Smooth muscle cell (in vitro differentiated cells): ENCODE measurements at regions not wholly inside any gene's neighbourhood (a gene's known extent, or its start where the extent isn't known, plus 50 kb on each side); places are given as distances from the start of the nearest gene placed in this dataset.

Experiments
- DNase-seq: peaks from one replicate; lab custom pipeline; 2025; ENCODE audit not compliant: unreplicated experiment; lab: John Stamatoyannopoulos, UW
- H2AFZ ChIP-seq: fragments of 200-600 bp; sonication (generic); 2 replicates; pipeline ENCODE4 v1.6.0; 2016; ENCODE audit warnings: antibody characterized with exemption, low read depth, mild to moderate bottlenecking
- H3F3A ChIP-seq: fragments of 200-600 bp; sonication (generic); 2 replicates; pipeline ENCODE4 v1.6.0; 2017; ENCODE audit warnings: antibody characterized with exemption, low read depth
- H3K27ac ChIP-seq: fragments of 200-600 bp; sonication (generic); 2 replicates; pipeline ENCODE4 v1.5.1; 2016; ENCODE audit warnings: low read depth, mild to moderate bottlenecking
- H3K27me3 ChIP-seq: fragments of 200-600 bp; sonication (generic); 2 replicates; pipeline ENCODE4 v1.6.1; 2016; ENCODE audit warnings: low read depth, mild to moderate bottlenecking
- H3K36me3 ChIP-seq: fragments of 200-600 bp; sonication (generic); 2 replicates; pipeline ENCODE4 v1.5.1; 2016; ENCODE audit warnings: low read depth
- H3K4me1 ChIP-seq: fragments of 200-600 bp; sonication (generic); 2 replicates; pipeline ENCODE4 v1.5.1; 2016; ENCODE audit warnings: low read depth
- H3K4me2 ChIP-seq: fragments of 200-600 bp; sonication (generic); 2 replicates; pipeline ENCODE4 v1.6.0; 2016; ENCODE audit warnings: mild to moderate bottlenecking
- H3K4me3 ChIP-seq: fragments of 200-600 bp; sonication (generic); 2 replicates; pipeline ENCODE4 v1.5.1; 2016; ENCODE audit warnings: mild to moderate bottlenecking
- H3K79me2 ChIP-seq: fragments of 200-600 bp; sonication (generic); 2 replicates; pipeline ENCODE4 v1.6.0; 2016; ENCODE audit warnings: low read depth, mild to moderate bottlenecking
- H3K9ac ChIP-seq: fragments of 200-600 bp; sonication (generic); 2 replicates; pipeline ENCODE4 v1.6.0; 2016; ENCODE audit warnings: low read depth
- H3K9me3 ChIP-seq: fragments of 200-600 bp; sonication (generic); replicated peaks from 2 replicates; pipeline ENCODE4 v1.5.1; 2016; ENCODE audit warnings: low read depth
- H4K20me1 ChIP-seq: fragments of 200-600 bp; sonication (generic); 2 replicates; pipeline ENCODE4 v1.6.0; 2016; ENCODE audit warnings: low read depth
- CTCF ChIP-seq: fragments of 200-600 bp; sonication (generic); IDR thresholded peaks from 2 replicates; pipeline ENCODE4 v1.5.1; 2017; ENCODE audit warnings: borderline replicate concordance, mild to moderate bottlenecking, antibody characterized with exemption; ENCODE audit not compliant: insufficient read depth, poor library complexity, severe bottlenecking
- WGBS: methylation state at CpG from one replicate; pipeline ENCODE4 v1.1.7; 2016; ENCODE audit warnings: low lambda C conversion rate; 5-methylcytosine and 5-hydroxymethylcytosine counted together

DNA sequence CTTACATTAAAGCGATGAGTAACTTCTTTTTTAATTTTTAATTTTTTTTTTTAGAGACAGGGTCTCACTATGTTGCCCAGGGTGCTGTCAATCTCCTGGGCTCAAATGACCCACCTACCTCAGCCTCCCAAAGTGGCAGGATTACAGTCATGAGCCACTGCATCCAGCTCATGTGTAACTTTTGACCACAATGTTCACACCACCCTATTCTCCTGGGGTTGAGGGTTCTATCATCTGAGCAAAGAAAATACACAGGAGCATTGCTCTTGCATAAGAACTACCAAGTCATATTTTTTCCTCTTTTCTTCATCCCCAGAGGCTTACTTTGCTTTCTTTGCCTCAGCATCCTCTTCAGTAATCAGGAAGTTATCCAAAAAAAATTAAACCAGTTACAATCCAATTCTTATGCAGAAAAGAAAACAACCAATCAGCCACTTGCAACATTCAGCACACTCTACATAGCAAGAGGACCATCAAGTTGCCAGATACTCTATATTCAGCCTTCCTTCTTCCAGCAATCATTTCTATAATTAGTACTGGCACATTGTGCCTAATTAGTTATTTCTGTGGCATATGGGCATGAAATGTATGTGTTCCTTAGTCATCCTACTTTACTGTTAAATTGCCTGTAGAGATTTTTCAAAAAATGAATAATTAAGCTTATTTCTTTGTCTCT lies 345.6 kb downstream of the AKAIN1 start:
- no peak for DNase-seq

DNA sequence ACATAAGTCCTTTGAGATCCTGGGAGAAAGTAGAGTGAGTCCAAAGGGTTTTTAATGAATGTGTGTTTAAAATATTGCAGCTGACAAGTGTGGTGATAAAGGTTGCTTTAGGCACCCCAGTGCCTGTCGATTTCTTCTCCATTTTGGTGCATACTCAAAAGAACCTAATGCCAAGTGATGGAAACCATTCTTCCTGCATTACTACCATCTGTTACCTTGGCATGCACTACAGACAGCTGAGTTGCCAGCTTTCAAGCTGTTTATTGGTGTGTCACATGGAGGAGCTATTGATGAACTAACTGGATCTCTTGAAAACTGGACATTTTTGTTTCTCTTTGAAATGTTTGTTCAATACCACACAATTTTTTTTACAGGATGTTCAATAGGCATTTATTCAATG lies 350.0 kb downstream of the AKAIN1 start:
- Histone ChIP-seq H2AFZ (no peak overlapping the region), H3K36me3 (no peaks in the 10 kb centered on the region), H3K79me2 (no peaks in the 10 kb centered on the region), H3K4me3 (no peak overlapping the region), H3K4me2 (no peak overlapping the region), H3K27me3 (no peaks in the 10 kb centered on the region), H3K27ac (no peak overlapping the region), H4K20me1 (no peaks in the 10 kb centered on the region), H3F3A (no peaks in the 10 kb centered on the region), H3K4me1 (no peaks in the 10 kb centered on the region), H3K9me3 (no peaks in the 10 kb centered on the region), H3K9ac (no peak overlapping the region)
- DNase-seq = no peak
- 95% methylated on average over 1 of the region's 1 CpG for WGBS
- no peak for TF ChIP-seq CTCF

More for the DNA sequence above, 345.6 kb downstream of the AKAIN1 start:
- Histone ChIP-seq H2AFZ (no peak overlapping the region), H4K20me1 (no peaks in the 10 kb centered on the region), H3K27me3 (no peaks in the 10 kb centered on the region), H3K9ac (no peak overlapping the region), H3K36me3 (no peaks in the 10 kb centered on the region), H3F3A (no peaks in the 10 kb centered on the region), H3K27ac (no peak overlapping the region), H3K9me3 (no peaks in the 10 kb centered on the region), H3K4me3 (no peak overlapping the region), H3K4me2 (no peak overlapping the region), H3K79me2 (no peaks in the 10 kb centered on the region), H3K4me1 (no peaks in the 10 kb centered on the region)
- WGBS = 92% methylated on average over 1 of the region's 1 CpG
- no peak for TF ChIP-seq CTCF

- Histone ChIP-seq H3F3A (no peaks in the 10 kb centered on the region), H3K9me3 (no peaks in the 10 kb centered on the region), H3K27ac (no peak overlapping the region), H4K20me1 (no peaks in the 10 kb centered on the region), H3K36me3 (no peaks in the 10 kb centered on the region), H3K79me2 (no peaks in the 10 kb centered on the region), H3K9ac (no peak overlapping the region), H3K4me3 (no peak overlapping the region), H3K4me1 (no peaks in the 10 kb centered on the region), H2AFZ (no peak overlapping the region), H3K4me2 (no peak overlapping the region), H3K27me3 (no peaks in the 10 kb centered on the region)
- no peak for DNase-seq
- WGBS = 70% methylated on average over 3 of the region's 3 CpGs
- no peak for TF ChIP-seq CTCF
Observed at GRCh38 chr18:4844320-4844719, 352.7 kb downstream of the AKAIN1 start.

DNA sequence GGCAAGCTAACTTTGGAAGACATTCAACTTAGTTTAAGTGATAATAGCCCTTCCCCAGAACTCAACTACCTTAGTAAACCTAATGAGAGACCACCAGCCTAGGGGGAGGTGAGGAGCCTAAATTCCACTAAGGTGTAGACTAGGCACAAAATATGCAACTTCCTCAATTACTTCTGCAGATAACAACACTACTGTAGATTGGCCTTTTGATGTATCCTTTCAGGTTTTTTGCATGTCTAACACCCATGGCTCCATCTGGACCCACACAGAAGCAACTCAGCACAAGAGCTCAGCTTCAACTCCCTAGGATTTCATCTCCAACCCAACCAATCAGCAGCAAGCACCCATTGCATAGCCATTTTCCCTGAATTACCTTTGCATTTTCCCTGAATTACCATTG lies 353.3 kb downstream of the AKAIN1 start:
- Histone ChIP-seq H3F3A (no peaks in the 10 kb centered on the region), H3K4me3 (no peak overlapping the region), H3K9me3 (no peaks in the 10 kb centered on the region), H3K79me2 (no peaks in the 10 kb centered on the region), H3K36me3 (no peaks in the 10 kb centered on the region), H2AFZ (no peak overlapping the region), H3K27ac (no peak overlapping the region), H4K20me1 (no peaks in the 10 kb centered on the region), H3K4me1 (no peaks in the 10 kb centered on the region), H3K27me3 (no peaks in the 10 kb centered on the region), H3K4me2 (no peak overlapping the region), H3K9ac (no peak overlapping the region)
- TF ChIP-seq CTCF = no peak
- no peak for DNase-seq
